ENCODE measurements at regions not wholly inside any gene's neighbourhood (a gene's known extent, or its start where the extent isn't known, plus 50 kb on each side); places are given as distances from the start of the nearest gene placed in this dataset.

GRCh38 chr18:44028109-44028508 is 652.6 kb upstream of the SETBP1 start:
- Histone ChIP-seq H3K4me1 (ENCODE audit: control insufficient read depth in 1 of 2, insufficient read depth in 2 of 2, low read length in 2 of 2) (no peaks in the 10 kb centered on the region), H3K9ac (ENCODE audit: low read length) (no peak overlapping the region), H4K20me1 (ENCODE audit: insufficient read depth) (no peaks in the 10 kb centered on the region), H3K9me3 (ENCODE audit: control insufficient read depth in 1 of 2, insufficient read depth in 1 of 2, low read depth in 1 of 2, low read length in 2 of 2) (peaks cover 4 to 13% of the 10 kb centered on the region in 2 experiments; a peak in 2 of 4 replicates), H3K9me2 (ENCODE audit: insufficient read depth) (no peaks in the 10 kb centered on the region), H3K27me3 (ENCODE audit: insufficient read depth, low read length) (no peaks in the 10 kb centered on the region), H3K4me3 (replicated peaks in 1 of 2; ENCODE audit: low read depth in 1 of 2, low read length in 2 of 2) (no peak overlapping the region), H3K36me3 (ENCODE audit: control insufficient read depth in 1 of 2, insufficient read depth in 2 of 2, low read length in 2 of 2) (no peaks in the 10 kb centered on the region), H3K27ac (ENCODE audit: low read depth, low read length) (no peak overlapping the region), H3K79me2 (ENCODE audit: insufficient read depth, low read length) (no peaks in the 10 kb centered on the region), H2AFZ (ENCODE audit: low read depth, low read length, poor library complexity, severe bottlenecking) (no peak overlapping the region), H3K4me2 (ENCODE audit: low read length) (no peak overlapping the region)
- ATAC-seq (no peak), DNase-seq (ENCODE audit: low read depth, low spot score) (no peak)
- RAD21 ChIA-PET (ENCODE audit: low non-redundant PET in 1 of 2, low total read pairs in 2 of 2, uncharacterized antibody in 2 of 2, unreplicated experiment in 2 of 2) = no interaction called here
- CTCF ChIA-PET = no interaction called here
- TF ChIP-seq ZNF274 (IDR thresholded peaks at IDR 0.05; ENCODE audit: low read depth, low read length) = no peak
- TF ChIP-seq, protein P1, sequence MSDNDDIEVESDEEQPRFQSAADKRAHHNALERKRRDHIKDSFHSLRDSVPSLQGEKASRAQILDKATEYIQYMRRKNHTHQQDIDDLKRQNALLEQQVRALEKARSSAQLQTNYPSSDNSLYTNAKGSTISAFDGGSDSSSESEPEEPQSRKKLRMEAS (IDR thresholded peaks at IDR 0.05) = no peak
- no peak for TF ChIP-seq EZH2phosphoT487 (IDR thresholded peaks at IDR 0.05; ENCODE audit: borderline replicate concordance)
- TF ChIP-seq POLR2A (IDR thresholded peaks at IDR 0.05; ENCODE audit: borderline replicate concordance, extremely low read depth, insufficient read depth, insufficient read length) = no peak
- BruUV-seq (replicated peaks) = no TSS peak
- intact Hi-C loops (cut with micrococcal nuclease) = no loop called here
- POLR2A ChIA-PET = no interaction called here

DNA sequence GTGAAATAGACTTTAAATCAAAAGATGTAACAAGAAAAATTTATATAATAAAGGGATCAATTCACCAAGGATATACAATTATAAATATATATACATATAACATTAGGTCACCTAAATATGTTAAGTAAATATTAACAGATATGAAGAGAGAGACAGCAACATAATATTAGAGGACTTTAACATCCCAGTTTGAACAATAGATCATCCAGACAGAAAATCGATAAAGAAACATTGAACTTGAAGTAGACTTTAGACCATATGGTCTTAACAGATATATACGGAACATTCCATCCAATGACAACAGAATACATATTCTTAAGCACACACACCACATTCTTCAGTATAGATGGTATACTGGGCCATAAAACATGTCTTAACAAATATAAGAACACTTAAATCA is 649.6 kb upstream of the SETBP1 start:
- Histone ChIP-seq H3K36me3 (ENCODE audit: control insufficient read depth in 1 of 2, insufficient read depth in 2 of 2, low read length in 2 of 2) (no peaks in the 10 kb centered on the region), H3K27me3 (ENCODE audit: insufficient read depth, low read length) (no peaks in the 10 kb centered on the region), H3K27ac (ENCODE audit: low read depth, low read length) (no peak overlapping the region), H4K20me1 (ENCODE audit: insufficient read depth) (no peaks in the 10 kb centered on the region), H3K4me3 (replicated peaks in 1 of 2; ENCODE audit: low read depth in 1 of 2, low read length in 2 of 2) (no peak overlapping the region), H3K79me2 (ENCODE audit: insufficient read depth, low read length) (no peaks in the 10 kb centered on the region), H3K9me3 (ENCODE audit: control insufficient read depth in 1 of 2, insufficient read depth in 1 of 2, low read depth in 1 of 2, low read length in 2 of 2) (peaks cover 4 to 10% of the 10 kb centered on the region in 2 experiments; a peak in 2 of 4 replicates), H3K9me2 (ENCODE audit: insufficient read depth) (no peaks in the 10 kb centered on the region), H3K9ac (ENCODE audit: low read length) (no peak overlapping the region), H3K4me2 (ENCODE audit: low read length) (no peak overlapping the region), H3K4me1 (ENCODE audit: control insufficient read depth in 1 of 2, insufficient read depth in 2 of 2, low read length in 2 of 2) (no peaks in the 10 kb centered on the region), H2AFZ (ENCODE audit: low read depth, low read length, poor library complexity, severe bottlenecking) (no peak overlapping the region)
- ATAC-seq = no peak
- no peak for DNase-seq (ENCODE audit: low read depth, low spot score)
- TF ChIP-seq EZH2 (IDR thresholded peaks at IDR 0.05) (no peak), SP1 (IDR thresholded peaks at IDR 0.05; ENCODE audit: low read depth) (no peak), RAD21 (IDR thresholded peaks at IDR 0.05; ENCODE audit: low read depth) (no peak), YY1 (IDR thresholded peaks at IDR 0.05; ENCODE audit: extremely low read depth, insufficient replicate concordance, low read depth, low read length) (no peak), TCF7L2 (IDR thresholded peaks at IDR 0.05; ENCODE audit: borderline replicate concordance, extremely low read depth, insufficient read depth, insufficient read length) (no peak), ELF1 (IDR thresholded peaks at IDR 0.05; ENCODE audit: borderline replicate concordance, low read depth) (no peak), POLR2AphosphoS5 (IDR thresholded peaks at IDR 0.05; ENCODE audit: low read depth, low read length) (no peak), ZNF274 (IDR thresholded peaks at IDR 0.05; ENCODE audit: low read depth, low read length) (no peak)
- intact Hi-C loops (cut with micrococcal nuclease) = no loop called here
- no TSS peak for BruUV-seq (replicated peaks)
- ChIA-PET RAD21 (ENCODE audit: low non-redundant PET in 1 of 2, low total read pairs in 2 of 2, uncharacterized antibody in 2 of 2, unreplicated experiment in 2 of 2) (no interaction called here), CTCF (no interaction called here), POLR2A (no interaction called here)

Measured in HCT116 (cell line).